DND-41 (cell line): ENCODE measurements at regions not wholly inside any gene's neighbourhood (a gene's known extent, or its start where the extent isn't known, plus 50 kb on each side); places are given as distances from the start of the nearest gene placed in this dataset.

ENCODE experiments used
- EZH2 ChIP-seq: IDR thresholded peaks from 3 replicates; pipeline ENCODE4 v1.6.1; 2012; ENCODE audit warnings: borderline replicate concordance, low read depth, mild to moderate bottlenecking, moderate library complexity, low read length, inconsistent platforms; ENCODE audit not compliant: severe bottlenecking
- TF ChIP-seq, protein P1 (sequence below): IDR thresholded peaks from 2 replicates; pipeline ENCODE4 v1.5.1; 2012; ENCODE audit warnings: borderline replicate concordance, low read length, moderate library complexity, mild to moderate bottlenecking; ENCODE audit not compliant: poor library complexity, severe bottlenecking; ENCODE audit errors: extremely low read depth

DNA sequence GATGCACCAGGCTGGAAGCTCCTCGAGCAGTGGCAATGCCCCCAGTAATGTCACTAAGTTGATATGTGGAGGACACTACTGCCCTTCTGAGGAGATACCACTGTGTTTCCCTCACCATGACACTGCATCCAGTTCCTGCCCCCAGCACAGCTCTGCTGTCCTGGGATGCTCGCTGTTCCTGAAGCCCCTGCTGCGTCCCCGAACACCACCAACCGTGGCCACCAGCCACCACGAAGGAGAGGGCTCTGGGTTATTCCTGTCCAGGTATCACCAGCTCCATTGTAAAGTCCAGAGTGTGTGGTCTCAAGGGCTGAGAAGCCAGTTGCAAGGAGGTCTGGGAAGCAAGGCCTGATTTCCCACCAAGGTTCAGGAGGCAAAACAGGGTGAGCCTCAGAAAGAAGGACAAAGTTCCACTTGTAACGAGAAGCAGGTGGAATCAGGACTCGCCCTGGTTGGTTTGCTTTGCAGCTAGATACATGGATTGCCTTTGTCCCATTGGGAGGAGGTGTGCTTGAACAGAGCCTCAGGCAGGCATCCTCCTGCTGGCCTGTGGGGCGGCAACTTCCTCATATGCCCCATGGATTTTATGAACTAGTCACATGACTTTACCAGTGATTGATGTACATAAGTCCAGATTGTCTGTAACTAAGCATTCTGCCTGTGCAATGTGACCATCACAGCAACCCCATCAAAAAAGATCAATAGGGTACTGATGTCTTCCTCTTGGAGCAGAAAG, 427.0 kb upstream of the VSTM2A start:
- TF ChIP-seq, protein P1, sequence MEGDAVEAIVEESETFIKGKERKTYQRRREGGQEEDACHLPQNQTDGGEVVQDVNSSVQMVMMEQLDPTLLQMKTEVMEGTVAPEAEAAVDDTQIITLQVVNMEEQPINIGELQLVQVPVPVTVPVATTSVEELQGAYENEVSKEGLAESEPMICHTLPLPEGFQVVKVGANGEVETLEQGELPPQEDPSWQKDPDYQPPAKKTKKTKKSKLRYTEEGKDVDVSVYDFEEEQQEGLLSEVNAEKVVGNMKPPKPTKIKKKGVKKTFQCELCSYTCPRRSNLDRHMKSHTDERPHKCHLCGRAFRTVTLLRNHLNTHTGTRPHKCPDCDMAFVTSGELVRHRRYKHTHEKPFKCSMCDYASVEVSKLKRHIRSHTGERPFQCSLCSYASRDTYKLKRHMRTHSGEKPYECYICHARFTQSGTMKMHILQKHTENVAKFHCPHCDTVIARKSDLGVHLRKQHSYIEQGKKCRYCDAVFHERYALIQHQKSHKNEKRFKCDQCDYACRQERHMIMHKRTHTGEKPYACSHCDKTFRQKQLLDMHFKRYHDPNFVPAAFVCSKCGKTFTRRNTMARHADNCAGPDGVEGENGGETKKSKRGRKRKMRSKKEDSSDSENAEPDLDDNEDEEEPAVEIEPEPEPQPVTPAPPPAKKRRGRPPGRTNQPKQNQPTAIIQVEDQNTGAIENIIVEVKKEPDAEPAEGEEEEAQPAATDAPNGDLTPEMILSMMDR, result no peak
- TF ChIP-seq EZH2, result no peak
